ENCODE measurements at regions not wholly inside any gene's neighbourhood (a gene's known extent, or its start where the extent isn't known, plus 50 kb on each side); places are given as distances from the start of the nearest gene placed in this dataset.
A peak's percentile ranks its signal among the peaks of the same experiment; 100 is the strongest.

DNA sequence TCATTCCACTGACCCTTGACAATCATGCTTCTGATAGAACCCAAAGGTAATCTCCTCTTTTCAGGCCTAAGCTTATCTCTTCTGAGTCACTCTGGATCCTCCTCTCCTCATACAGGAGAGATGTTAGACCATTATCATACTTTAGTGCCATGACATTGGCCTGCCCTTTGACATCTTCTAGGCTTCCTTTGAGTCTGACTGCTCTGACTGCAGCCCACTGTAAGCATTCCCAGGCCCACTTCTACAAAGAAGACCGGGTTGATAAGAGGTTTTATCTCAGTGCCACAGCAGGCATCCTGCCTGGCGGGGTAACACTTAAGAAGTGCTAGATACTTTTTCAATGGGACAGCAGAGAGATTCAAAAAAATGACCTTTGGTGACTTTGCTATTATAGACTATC lies 438.0 kb downstream of the KCNA4 start:
- H3K27me3 ChIP-seq (ENCODE audit: low read depth): no peaks in the 10 kb centered on the region
- H3K4me3 ChIP-seq: no peak overlapping the region
- DNase-seq: no peak
- H3K36me3 ChIP-seq: no peaks in the 10 kb centered on the region
- peaks cover 10% of the 10 kb centered on the region for H3K9me3 ChIP-seq (replicated peaks)
- H3K27ac ChIP-seq (replicated peaks): no peak overlapping the region
- intact Hi-C loops (cut with micrococcal nuclease): no loop called here
- TF ChIP-seq, protein P1, sequence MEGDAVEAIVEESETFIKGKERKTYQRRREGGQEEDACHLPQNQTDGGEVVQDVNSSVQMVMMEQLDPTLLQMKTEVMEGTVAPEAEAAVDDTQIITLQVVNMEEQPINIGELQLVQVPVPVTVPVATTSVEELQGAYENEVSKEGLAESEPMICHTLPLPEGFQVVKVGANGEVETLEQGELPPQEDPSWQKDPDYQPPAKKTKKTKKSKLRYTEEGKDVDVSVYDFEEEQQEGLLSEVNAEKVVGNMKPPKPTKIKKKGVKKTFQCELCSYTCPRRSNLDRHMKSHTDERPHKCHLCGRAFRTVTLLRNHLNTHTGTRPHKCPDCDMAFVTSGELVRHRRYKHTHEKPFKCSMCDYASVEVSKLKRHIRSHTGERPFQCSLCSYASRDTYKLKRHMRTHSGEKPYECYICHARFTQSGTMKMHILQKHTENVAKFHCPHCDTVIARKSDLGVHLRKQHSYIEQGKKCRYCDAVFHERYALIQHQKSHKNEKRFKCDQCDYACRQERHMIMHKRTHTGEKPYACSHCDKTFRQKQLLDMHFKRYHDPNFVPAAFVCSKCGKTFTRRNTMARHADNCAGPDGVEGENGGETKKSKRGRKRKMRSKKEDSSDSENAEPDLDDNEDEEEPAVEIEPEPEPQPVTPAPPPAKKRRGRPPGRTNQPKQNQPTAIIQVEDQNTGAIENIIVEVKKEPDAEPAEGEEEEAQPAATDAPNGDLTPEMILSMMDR (IDR thresholded peaks at IDR 0.05; ENCODE audit: borderline replicate concordance): no peak
- no peaks in the 10 kb centered on the region for H3K4me1 ChIP-seq

- TF ChIP-seq, protein P1 (IDR thresholded peaks at IDR 0.05; ENCODE audit: borderline replicate concordance): no peak
- H3K4me1 ChIP-seq: no peaks in the 10 kb centered on the region
Observed at GRCh38 chr11:29564486-29564885, 452.3 kb downstream of the KCNA4 start.

GRCh38 chr11:29562183-29562582 lies 454.6 kb downstream of the KCNA4 start:
- H3K4me1 ChIP-seq: no peaks in the 10 kb centered on the region
- intact Hi-C loops (cut with micrococcal nuclease): no loop called here
- TF ChIP-seq, protein P1 (IDR thresholded peaks at IDR 0.05; ENCODE audit: borderline replicate concordance): no peak
- no peaks in the 10 kb centered on the region for H3K9me3 ChIP-seq (replicated peaks)
- no peak for DNase-seq
- no peaks in the 10 kb centered on the region for H3K36me3 ChIP-seq
- no peak overlapping the region for H3K27ac ChIP-seq (replicated peaks)
- no peaks in the 10 kb centered on the region for H3K27me3 ChIP-seq (ENCODE audit: low read depth)
- no peak overlapping the region for H3K4me3 ChIP-seq

More at GRCh38 chr11:29564486-29564885, 452.3 kb downstream of the KCNA4 start:
- H3K9me3 ChIP-seq (replicated peaks): no peaks in the 10 kb centered on the region
- no peak overlapping the region for H3K4me3 ChIP-seq
- H3K27ac ChIP-seq (replicated peaks): no peak overlapping the region
- H3K36me3 ChIP-seq: no peaks in the 10 kb centered on the region
- intact Hi-C loops (cut with micrococcal nuclease): no loop called here
- no peak for DNase-seq
- no peaks in the 10 kb centered on the region for H3K27me3 ChIP-seq (ENCODE audit: low read depth)

DNA sequence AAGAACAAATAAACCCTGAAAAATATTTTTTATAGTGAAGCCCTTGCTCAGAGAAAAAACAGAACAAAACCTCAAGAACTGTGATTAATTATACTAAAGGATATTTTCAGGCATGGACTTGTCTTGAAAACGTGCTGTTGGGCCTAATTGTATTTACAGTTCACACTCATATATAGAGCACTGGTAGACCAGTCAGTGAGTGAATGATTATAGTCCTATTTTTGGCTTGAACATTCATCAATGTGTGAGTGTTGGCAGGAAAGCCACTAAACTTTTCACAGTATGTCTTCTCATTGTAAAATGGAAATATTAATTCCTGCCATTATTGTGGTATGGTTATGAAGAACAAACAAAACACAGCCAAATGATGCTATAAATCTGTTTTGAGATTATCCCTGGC lies 462.8 kb downstream of the KCNA4 start:
- Histone ChIP-seq H3K4me3 (no peak overlapping the region), H3K4me1 (peaks cover 4% of the 10 kb centered on the region), H3K27me3 (ENCODE audit: low read depth) (no peaks in the 10 kb centered on the region), H3K9me3 (replicated peaks) (no peaks in the 10 kb centered on the region), H3K36me3 (no peaks in the 10 kb centered on the region), H3K27ac (replicated peaks) (no peak overlapping the region)
- intact Hi-C loops (cut with micrococcal nuclease): no loop called here
- TF ChIP-seq, protein P1 (IDR thresholded peaks at IDR 0.05; ENCODE audit: borderline replicate concordance): no peak
- DNase-seq: no peak

DNA sequence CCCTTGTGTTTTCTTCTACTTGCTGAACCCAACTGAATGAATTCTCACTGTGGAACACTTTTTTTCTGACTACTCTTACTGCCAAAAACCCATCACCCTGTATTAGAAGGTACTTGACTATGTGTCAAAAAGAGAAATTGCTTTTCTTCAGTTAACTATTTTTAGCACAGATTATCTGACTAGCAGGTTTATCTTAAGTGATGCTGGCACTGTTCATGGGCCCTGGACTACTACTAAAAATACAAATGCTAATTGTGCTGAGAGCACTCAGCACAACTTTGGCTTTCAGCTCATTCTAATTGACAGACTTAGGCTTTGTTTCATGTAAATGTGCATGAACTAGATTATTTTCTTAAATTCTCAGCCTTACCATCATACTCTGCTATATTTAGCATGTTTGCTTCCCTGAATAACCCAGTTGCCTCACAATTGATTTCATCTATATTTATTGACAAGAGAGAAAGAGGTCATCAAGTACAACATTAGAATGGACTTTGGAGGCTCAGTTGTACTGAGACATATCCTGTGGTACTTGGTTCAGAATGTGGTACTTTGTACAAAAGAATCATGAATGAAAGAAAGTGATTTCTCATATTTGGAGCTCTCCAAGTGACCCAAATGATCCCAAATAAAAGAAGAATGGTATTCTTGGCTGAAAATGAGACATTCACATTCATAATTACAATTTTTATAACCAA lies 478.3 kb downstream of the KCNA4 start:
- H3K4me3 ChIP-seq: no peak overlapping the region
- DNase-seq: no peak
- peaks cover 18% of the 10 kb centered on the region for H3K4me1 ChIP-seq
- intact Hi-C loops (cut with micrococcal nuclease): no loop called here
- no peaks in the 10 kb centered on the region for H3K9me3 ChIP-seq (replicated peaks)
- no peaks in the 10 kb centered on the region for H3K36me3 ChIP-seq
- TF ChIP-seq, protein P1 (IDR thresholded peaks at IDR 0.05; ENCODE audit: borderline replicate concordance): no peak
- H3K27ac ChIP-seq (replicated peaks): peak overlapping the region; percentile 77
- H3K27me3 ChIP-seq (ENCODE audit: low read depth): no peaks in the 10 kb centered on the region

All from left ventricle myocardium inferior (tissue), 1 donor.